Naive thymus-derived CD4-positive, alpha-beta T cell (primary cell): ENCODE measurements at regions not wholly inside any gene's neighbourhood (a gene's known extent, or its start where the extent isn't known, plus 50 kb on each side); places are given as distances from the start of the nearest gene placed in this dataset.

Experiments
- ATAC-seq: fragments of 150-1000 bp; cut with Tn5 transposase; 2 replicates; pipeline ENCODE4 v1.10.0; 2021; ENCODE audit warnings: mild to moderate bottlenecking, moderate library complexity
- CTCF ChIA-PET: fragments of 350-600 bp; sonication (Branson Sonifier 250); formaldehyde crosslinking; loops from one replicate; lab custom pipeline; 2021; ENCODE audit warnings: antibody characterized with exemption; lab: Charles Lee
- POLR2A ChIA-PET: fragments of 350-600 bp; sonication (Branson Sonifier 250); formaldehyde crosslinking; loops from one replicate; lab custom pipeline; 2021; ENCODE audit warnings: antibody characterized with exemption, inconsistent platforms; lab: Charles Lee
- DNase-seq, 9 donors: peaks; one replicate each; pipeline versions ENCODE4 v3.0.0 to v3.0.0-alpha.2; 2020 to 2022; ENCODE audit warnings: mixed read lengths in 1 of 9
- H3K27ac ChIP-seq: one replicate; pipeline ENCODE4 v1.7.0; 2013; ENCODE audit warnings: mild to moderate bottlenecking, low read depth, low read length, moderate library complexity
- H3K27me3 ChIP-seq, 2 donors: one replicate each; pipeline ENCODE4 v1.7.0; 2013; ENCODE audit warnings: low read length in 2 of 2, mild to moderate bottlenecking in 2 of 2, moderate library complexity in 2 of 2; ENCODE audit not compliant: control insufficient read depth in 2 of 2, insufficient read depth in 2 of 2
- H3K36me3 ChIP-seq, 3 experiments: 1 replicate in 2 of 3; 2 replicates in 1 of 3; pipeline ENCODE4 v1.7.0; 2013; ENCODE audit warnings: low read length in 3 of 3, mild to moderate bottlenecking in 3 of 3, moderate library complexity in 1 of 3; ENCODE audit not compliant: insufficient read depth in 3 of 3, control insufficient read depth in 2 of 3
- H3K4me1 ChIP-seq, 2 donors: one replicate each; pipeline ENCODE4 v1.7.0; 2013; ENCODE audit warnings: low read length in 2 of 2, mild to moderate bottlenecking in 2 of 2, moderate library complexity in 1 of 2; ENCODE audit not compliant: control insufficient read depth in 2 of 2, insufficient read depth in 2 of 2
- H3K4me3 ChIP-seq: 2 replicates; pipeline ENCODE4 v1.7.0; 2013; ENCODE audit warnings: mild to moderate bottlenecking, low read length
- H3K9me3 ChIP-seq, 3 experiments: 1 replicate in 2 of 3; 2 replicates in 1 of 3; pipeline ENCODE4 v1.7.0; 2013; ENCODE audit warnings: low read length in 3 of 3; ENCODE audit not compliant: control insufficient read depth in 2 of 3
- H3K27ac Mint-ChIP-seq, 9 donors: one replicate each; pipeline ENCODE4 v1.8.0; 2020 to 2022; ENCODE audit warnings: mixed read lengths in 9 of 9, mild to moderate bottlenecking in 8 of 9, moderate library complexity in 5 of 9, inconsistent platforms in 2 of 9
- H3K27me3 Mint-ChIP-seq, 5 donors: one replicate each; pipeline ENCODE4 v1.8.0; 2021 to 2022; ENCODE audit warnings: mixed read lengths in 5 of 5, mild to moderate bottlenecking in 1 of 5
- H3K36me3 Mint-ChIP-seq, 5 donors: one replicate each; pipeline ENCODE4 v1.8.0; 2020 to 2022; ENCODE audit warnings: mixed read lengths in 5 of 5, mild to moderate bottlenecking in 3 of 5, inconsistent platforms in 1 of 5
- H3K4me1 Mint-ChIP-seq, 7 donors: one replicate each; pipeline ENCODE4 v1.8.0; 2020 to 2022; ENCODE audit warnings: mixed read lengths in 7 of 7, mild to moderate bottlenecking in 3 of 7, inconsistent platforms in 1 of 7
- H3K4me3 Mint-ChIP-seq, 10 donors: one replicate each; pipeline ENCODE4 v1.8.0; 2020 to 2022; ENCODE audit warnings: mild to moderate bottlenecking in 10 of 10, mixed read lengths in 10 of 10, moderate library complexity in 6 of 10, inconsistent platforms in 2 of 10
- H3K9me3 Mint-ChIP-seq, 11 donors: one replicate each; pipeline ENCODE4 v1.8.0; 2020 to 2022; ENCODE audit warnings: mixed read lengths in 11 of 11, mild to moderate bottlenecking in 4 of 11, inconsistent platforms in 1 of 11, moderate library complexity in 1 of 11
- intact Hi-C, 2 donors: fragments of 100-400 bp; cut with micrococcal nuclease; formaldehyde crosslinking; loops; one replicate each; pipeline ENCODE4 v1.15.1; 2023

DNA sequence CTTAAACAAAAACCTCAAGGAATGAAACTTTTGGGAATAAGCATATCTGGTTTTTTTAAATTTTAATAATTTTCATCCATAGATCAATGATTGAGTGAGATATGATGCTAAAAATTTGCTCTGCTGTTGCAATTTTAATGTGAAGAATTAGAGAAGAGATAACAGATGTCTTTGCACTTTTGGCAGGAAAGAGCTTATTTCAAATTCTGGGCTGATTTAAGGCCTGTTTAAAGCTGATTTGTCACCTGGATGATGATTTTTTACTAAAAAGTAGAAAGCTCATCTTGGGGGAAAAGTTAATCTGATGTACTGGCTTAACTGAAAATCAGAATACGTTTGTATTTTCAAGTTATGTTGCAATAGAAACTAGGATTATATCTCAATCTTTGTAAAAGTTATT is 268.9 kb upstream of the NOVA1 start:
- Mint-ChIP-seq H3K4me1 (no peaks in the 10 kb centered on the region), H3K27me3 (no peaks in the 10 kb centered on the region), H3K9me3 (peaks cover 0 to 16% (median 7%) of the 10 kb centered on the region in 11 donors), H3K4me3 (no peak overlapping the region), H3K36me3 (no peaks in the 10 kb centered on the region), H3K27ac (no peak overlapping the region)
- intact Hi-C loops: no loop called here
- H3K4me1 ChIP-seq: no peaks in the 10 kb centered on the region
- no peak for DNase-seq
- no peak for ATAC-seq
- no peaks in the 10 kb centered on the region for H3K36me3 ChIP-seq
- H3K27ac ChIP-seq: no peak overlapping the region
- ChIA-PET POLR2A (no interaction called here), CTCF (interaction anchor here (0.6 to 0.7 kb wide), 2 partner anchors 24 to 530 kb away, joined by 3 to 4 read pairs; no protein-coding TSS in a partner anchor)
- H3K9me3 ChIP-seq: no peaks in the 10 kb centered on the region
- H3K27me3 ChIP-seq: no peaks in the 10 kb centered on the region
- H3K4me3 ChIP-seq: no peak overlapping the region

DNA sequence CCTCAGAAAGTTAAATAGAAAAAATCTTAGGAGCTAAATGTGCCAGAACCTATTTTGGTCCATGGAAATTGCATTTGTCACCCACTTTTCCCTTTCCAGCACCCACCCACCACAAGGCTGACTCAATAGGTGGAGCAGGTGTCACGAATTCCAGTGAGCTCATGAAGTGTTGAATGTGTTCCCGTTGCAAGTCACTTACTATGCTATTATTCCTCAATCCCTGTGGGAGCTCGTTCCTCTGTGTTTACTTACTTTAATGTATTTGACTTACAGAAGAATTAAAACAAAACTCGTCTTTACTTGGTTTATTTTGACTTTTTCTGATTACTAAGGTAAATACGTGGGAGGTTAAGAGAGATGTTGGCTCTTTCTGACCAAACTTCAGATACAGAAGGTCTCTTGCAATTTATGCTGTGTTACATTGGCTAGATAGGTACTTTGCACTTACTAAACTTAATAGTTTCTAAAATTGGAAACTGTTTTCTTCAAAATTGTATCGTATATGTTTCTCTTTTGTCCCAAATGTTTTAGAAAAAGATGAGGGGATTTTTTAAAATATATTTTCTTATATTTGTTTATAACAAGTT is 269.4 kb upstream of the NOVA1 start:
- Mint-ChIP-seq H3K27me3 (no peaks in the 10 kb centered on the region), H3K36me3 (no peaks in the 10 kb centered on the region), H3K9me3 (peaks cover 0 to 17% (median 7%) of the 10 kb centered on the region in 11 donors), H3K4me1 (no peaks in the 10 kb centered on the region), H3K27ac (no peak overlapping the region), H3K4me3 (no peak overlapping the region)
- Histone ChIP-seq H3K27ac (no peak overlapping the region), H3K36me3 (no peaks in the 10 kb centered on the region), H3K4me1 (no peaks in the 10 kb centered on the region), H3K27me3 (no peaks in the 10 kb centered on the region), H3K4me3 (no peak overlapping the region), H3K9me3 (no peaks in the 10 kb centered on the region)
- intact Hi-C loops: no loop called here
- ChIA-PET CTCF (interaction anchor here (0.6 to 0.7 kb wide), 2 partner anchors 25 to 531 kb away, joined by 3 to 4 read pairs; no protein-coding TSS in a partner anchor), POLR2A (no interaction called here)
- DNase-seq (no peak), ATAC-seq (no peak)

DNA sequence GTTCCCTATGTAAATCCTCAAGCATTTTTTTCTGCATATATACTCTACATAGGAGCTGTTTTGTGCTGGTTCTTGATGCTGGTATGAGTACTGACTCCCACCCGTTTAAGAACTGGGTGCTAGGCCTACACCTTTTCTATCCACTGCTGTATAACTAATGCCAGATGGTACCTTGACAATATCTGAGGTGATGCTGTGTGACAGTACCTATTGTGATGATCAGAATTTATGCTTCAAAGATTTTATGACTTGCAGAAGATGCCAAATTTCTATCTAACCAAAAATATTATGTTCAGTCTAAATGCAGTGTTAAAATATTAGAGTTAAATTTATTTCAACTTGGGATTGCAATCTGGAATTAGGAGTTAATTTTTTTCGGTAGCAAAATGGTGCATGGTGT is 272.3 kb upstream of the NOVA1 start:
- ATAC-seq: no peak
- Histone ChIP-seq H3K36me3 (no peaks in the 10 kb centered on the region), H3K9me3 (no peaks in the 10 kb centered on the region), H3K27ac (no peak overlapping the region), H3K4me3 (no peak overlapping the region), H3K27me3 (no peaks in the 10 kb centered on the region), H3K4me1 (no peaks in the 10 kb centered on the region)
- no peaks in the 10 kb centered on the region for H3K4me1 Mint-ChIP-seq
- intact Hi-C loops: no loop called here
- peaks cover 0 to 5% (median 0%) of the 10 kb centered on the region in 5 donors for H3K36me3 Mint-ChIP-seq
- H3K4me3 Mint-ChIP-seq: no peak overlapping the region
- ChIA-PET POLR2A (no interaction called here), CTCF (no interaction called here)
- DNase-seq: no peak
- no peaks in the 10 kb centered on the region for H3K27me3 Mint-ChIP-seq
- H3K9me3 Mint-ChIP-seq: peaks cover 5 to 25% (median 9%) of the 10 kb centered on the region in 11 donors
- H3K27ac Mint-ChIP-seq: no peak overlapping the region

DNA sequence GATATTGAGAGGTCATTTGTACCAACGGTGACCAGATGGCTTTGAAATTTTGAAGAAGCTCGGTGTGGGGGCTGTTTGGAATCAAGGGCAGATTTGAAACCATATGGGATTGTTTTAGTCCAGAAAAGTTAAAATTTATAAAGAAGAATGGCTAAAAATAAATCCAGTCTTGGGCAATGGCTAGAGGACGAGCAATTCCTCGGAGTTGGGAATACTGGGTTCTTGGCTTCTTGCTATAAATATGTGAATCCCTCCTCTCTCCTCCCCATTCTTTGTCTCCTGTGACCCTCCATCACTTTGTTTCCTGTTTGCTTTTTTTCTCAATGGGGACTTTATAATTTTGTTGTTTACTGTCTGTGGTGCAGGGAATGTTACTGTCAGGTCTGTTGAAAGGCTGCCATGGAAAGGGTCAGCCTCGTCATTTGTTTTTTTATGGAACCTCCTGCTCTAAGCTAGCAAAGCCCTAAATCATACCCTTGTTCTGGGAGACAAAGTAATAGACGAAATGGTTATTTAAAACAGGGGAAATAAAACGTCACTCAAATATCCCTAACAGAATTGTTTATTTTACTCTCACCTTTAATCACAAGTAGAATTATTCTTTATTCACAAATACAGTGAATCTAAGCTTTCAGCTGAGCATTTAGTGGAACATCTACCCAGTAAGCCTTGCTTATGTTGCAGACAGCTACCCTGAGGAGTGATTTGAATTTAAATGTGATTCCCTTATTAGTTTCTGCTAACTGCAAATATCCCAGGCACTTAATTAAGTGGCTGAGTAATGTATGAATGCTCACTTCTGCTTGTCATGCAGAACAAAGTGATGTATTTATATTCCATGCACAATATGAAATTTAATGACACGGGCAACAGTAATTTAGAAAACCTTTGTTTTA is 273.1 kb upstream of the NOVA1 start:
- Mint-ChIP-seq H3K9me3 (peaks cover 5 to 25% (median 9%) of the 10 kb centered on the region in 11 donors), H3K4me3 (no peak overlapping the region), H3K36me3 (peaks cover 0 to 5% (median 0%) of the 10 kb centered on the region in 5 donors), H3K27ac (no peak overlapping the region), H3K27me3 (no peaks in the 10 kb centered on the region), H3K4me1 (no peaks in the 10 kb centered on the region)
- intact Hi-C loops: no loop called here
- ATAC-seq (no peak), DNase-seq (no peak)
- POLR2A ChIA-PET: no interaction called here
- CTCF ChIA-PET: no interaction called here
- no peaks in the 10 kb centered on the region for H3K36me3 ChIP-seq
- H3K4me3 ChIP-seq: no peak overlapping the region
- no peaks in the 10 kb centered on the region for H3K27me3 ChIP-seq
- H3K27ac ChIP-seq: no peak overlapping the region
- no peaks in the 10 kb centered on the region for H3K4me1 ChIP-seq
- H3K9me3 ChIP-seq: no peaks in the 10 kb centered on the region

DNA sequence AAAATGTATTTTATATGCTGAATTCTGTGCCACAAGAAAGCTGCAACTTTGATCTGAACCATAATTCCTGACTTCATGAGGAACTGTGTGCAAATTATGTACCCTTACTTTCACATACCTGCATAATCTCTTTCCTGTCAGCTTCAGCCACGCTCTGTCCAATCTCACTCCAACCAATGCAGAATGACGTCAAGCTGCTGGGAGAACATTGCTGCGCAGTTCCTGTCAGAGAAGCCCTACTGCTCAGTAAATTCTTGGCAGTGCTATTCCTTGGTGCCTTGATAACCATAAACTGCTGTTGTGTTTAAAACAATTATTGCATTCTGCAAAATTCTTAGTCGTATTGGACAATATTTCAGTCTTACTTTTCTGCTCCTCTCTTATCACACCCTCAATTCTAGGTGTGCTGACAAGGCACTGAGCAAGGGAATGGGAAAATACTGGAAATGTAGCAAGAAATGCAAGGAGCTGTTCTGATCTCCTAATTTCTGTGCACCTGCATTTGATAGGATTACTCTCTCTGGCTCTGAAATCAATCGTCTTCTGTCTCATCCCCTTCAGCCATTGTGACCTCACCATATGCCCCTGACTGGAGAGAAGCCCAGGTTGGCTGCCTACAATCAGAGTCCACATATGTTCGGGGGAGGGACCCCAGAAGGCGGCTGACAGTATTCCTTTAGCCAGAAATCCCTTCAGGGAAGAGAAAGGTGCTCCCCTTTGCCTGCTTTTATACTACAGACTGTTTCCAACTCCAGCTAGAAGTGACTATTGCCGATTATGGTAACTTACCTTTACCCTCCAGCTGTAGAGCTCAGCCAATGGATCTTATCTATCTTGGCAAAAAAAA is 274.9 kb upstream of the NOVA1 start:
- no peaks in the 10 kb centered on the region for H3K27me3 ChIP-seq
- no peak overlapping the region for H3K4me3 ChIP-seq
- no peak overlapping the region for H3K27ac ChIP-seq
- Mint-ChIP-seq H3K4me3 (no peak overlapping the region), H3K36me3 (peaks cover 0 to 5% (median 0%) of the 10 kb centered on the region in 5 donors), H3K9me3 (peaks cover 0 to 34% (median 7%) of the 10 kb centered on the region in 11 donors), H3K4me1 (no peaks in the 10 kb centered on the region), H3K27ac (no peak overlapping the region), H3K27me3 (no peaks in the 10 kb centered on the region)
- ChIA-PET POLR2A (no interaction called here), CTCF (no interaction called here)
- H3K4me1 ChIP-seq: no peaks in the 10 kb centered on the region
- H3K36me3 ChIP-seq: no peaks in the 10 kb centered on the region
- DNase-seq (no peak), ATAC-seq (no peak)
- no peaks in the 10 kb centered on the region for H3K9me3 ChIP-seq
- intact Hi-C loops: no loop called here

DNA sequence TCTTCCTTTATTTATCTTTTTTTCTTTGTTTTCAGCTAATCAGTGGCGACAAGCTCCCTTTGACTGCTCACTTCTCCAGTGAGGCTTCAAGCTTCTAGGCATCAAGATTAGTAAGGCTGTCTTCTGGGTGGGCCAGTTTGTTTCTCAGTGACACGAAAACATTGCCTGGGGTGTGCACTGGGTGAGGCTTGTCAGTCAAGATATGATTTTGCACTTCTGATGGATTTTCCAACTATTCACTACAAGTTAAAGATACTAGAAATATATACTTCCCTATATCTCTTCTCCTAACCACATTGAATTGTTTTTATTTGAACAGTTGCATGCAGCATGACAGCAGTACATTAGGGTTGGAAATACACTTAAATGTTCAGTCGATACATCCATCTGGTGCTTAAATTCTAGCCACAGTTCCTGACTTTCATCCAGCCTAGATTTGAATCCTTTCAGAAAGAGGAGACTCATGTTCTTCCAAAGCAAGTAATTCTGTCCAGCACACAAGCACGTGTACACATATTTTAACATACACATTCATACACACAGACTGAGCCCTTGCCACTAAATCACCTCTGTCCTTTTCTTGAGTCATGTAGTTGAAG is 275.6 kb upstream of the NOVA1 start:
- no peak overlapping the region for H3K27ac ChIP-seq
- CTCF ChIA-PET: no interaction called here
- no peaks in the 10 kb centered on the region for H3K27me3 ChIP-seq
- no peak overlapping the region for H3K4me3 Mint-ChIP-seq
- no peaks in the 10 kb centered on the region for H3K36me3 ChIP-seq
- POLR2A ChIA-PET: no interaction called here
- ATAC-seq (no peak), DNase-seq (no peak)
- no peaks in the 10 kb centered on the region for H3K27me3 Mint-ChIP-seq
- H3K36me3 Mint-ChIP-seq: peaks cover 0 to 5% (median 0%) of the 10 kb centered on the region in 5 donors
- intact Hi-C loops: no loop called here
- no peak overlapping the region for H3K27ac Mint-ChIP-seq
- no peaks in the 10 kb centered on the region for H3K4me1 Mint-ChIP-seq
- no peaks in the 10 kb centered on the region for H3K4me1 ChIP-seq
- peaks cover 0 to 34% (median 7%) of the 10 kb centered on the region in 11 donors for H3K9me3 Mint-ChIP-seq
- H3K9me3 ChIP-seq: no peaks in the 10 kb centered on the region
- no peak overlapping the region for H3K4me3 ChIP-seq
